OCI-LY3 (cell line): ENCODE measurements at regions not wholly inside any gene's neighbourhood (a gene's known extent, or its start where the extent isn't known, plus 50 kb on each side); places are given as distances from the start of the nearest gene placed in this dataset.

Experiments
- EZH2phosphoT487 ChIP-seq: fragments of 200-600 bp; shearing (Covaris generic); IDR thresholded peaks from 2 replicates; pipeline ENCODE4 v1.6.1; 2018; ENCODE audit warnings: antibody characterized with exemption, mixed run types, low read depth
- TF ChIP-seq, protein P1 (sequence below): fragments of 200-600, 300-600 bp; sonication (generic); IDR thresholded peaks from 2 replicates; pipeline ENCODE4 v1.5.1; 2014; ENCODE audit warnings: antibody characterized with exemption, low read length, low read depth

GRCh38 chr7:16338065-16338464, 83.3 kb downstream of the CRPPA start:
- TF ChIP-seq, protein P1, sequence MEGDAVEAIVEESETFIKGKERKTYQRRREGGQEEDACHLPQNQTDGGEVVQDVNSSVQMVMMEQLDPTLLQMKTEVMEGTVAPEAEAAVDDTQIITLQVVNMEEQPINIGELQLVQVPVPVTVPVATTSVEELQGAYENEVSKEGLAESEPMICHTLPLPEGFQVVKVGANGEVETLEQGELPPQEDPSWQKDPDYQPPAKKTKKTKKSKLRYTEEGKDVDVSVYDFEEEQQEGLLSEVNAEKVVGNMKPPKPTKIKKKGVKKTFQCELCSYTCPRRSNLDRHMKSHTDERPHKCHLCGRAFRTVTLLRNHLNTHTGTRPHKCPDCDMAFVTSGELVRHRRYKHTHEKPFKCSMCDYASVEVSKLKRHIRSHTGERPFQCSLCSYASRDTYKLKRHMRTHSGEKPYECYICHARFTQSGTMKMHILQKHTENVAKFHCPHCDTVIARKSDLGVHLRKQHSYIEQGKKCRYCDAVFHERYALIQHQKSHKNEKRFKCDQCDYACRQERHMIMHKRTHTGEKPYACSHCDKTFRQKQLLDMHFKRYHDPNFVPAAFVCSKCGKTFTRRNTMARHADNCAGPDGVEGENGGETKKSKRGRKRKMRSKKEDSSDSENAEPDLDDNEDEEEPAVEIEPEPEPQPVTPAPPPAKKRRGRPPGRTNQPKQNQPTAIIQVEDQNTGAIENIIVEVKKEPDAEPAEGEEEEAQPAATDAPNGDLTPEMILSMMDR = no peak
- TF ChIP-seq EZH2phosphoT487 = no peak
